ENCODE measurements at regions not wholly inside any gene's neighbourhood (a gene's known extent, or its start where the extent isn't known, plus 50 kb on each side); places are given as distances from the start of the nearest gene placed in this dataset.

DNA sequence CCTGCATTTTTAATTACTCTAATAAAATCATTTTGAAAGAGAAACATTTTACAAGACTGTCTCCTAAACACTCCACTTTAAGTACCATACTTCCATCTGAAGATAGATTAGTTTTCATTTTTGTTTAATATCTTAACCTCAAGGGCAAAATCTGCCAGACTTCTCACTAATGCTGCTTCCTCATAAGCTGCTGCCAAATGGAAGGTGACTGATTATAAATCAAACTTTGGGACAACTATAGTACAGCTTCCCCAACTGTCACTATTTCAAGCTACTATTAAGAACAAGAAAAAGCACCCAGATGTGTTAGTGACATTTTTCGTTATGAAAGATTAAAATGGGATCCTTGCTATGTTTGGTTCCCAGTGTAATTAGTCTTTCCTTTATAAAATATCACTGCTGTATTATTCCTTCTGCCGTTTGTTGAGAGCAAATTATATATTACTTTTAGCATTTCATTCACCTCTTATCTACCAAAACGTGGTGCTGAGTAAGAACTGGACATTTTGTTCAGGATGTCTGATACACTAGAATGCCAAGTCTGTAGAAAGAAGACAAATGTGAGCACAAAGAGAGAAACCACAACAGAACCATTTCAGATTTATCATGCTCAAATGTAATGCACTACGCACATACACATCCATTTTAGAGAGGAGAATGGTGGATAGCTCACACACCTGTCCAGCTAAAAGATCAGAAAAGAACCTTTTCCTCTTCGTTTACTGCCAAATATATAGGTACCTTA, 312.2 kb upstream of the C11orf87 start:
- no peak for DNase-seq (ENCODE audit: extremely low read depth, low read depth)
- TF ChIP-seq, protein P1, sequence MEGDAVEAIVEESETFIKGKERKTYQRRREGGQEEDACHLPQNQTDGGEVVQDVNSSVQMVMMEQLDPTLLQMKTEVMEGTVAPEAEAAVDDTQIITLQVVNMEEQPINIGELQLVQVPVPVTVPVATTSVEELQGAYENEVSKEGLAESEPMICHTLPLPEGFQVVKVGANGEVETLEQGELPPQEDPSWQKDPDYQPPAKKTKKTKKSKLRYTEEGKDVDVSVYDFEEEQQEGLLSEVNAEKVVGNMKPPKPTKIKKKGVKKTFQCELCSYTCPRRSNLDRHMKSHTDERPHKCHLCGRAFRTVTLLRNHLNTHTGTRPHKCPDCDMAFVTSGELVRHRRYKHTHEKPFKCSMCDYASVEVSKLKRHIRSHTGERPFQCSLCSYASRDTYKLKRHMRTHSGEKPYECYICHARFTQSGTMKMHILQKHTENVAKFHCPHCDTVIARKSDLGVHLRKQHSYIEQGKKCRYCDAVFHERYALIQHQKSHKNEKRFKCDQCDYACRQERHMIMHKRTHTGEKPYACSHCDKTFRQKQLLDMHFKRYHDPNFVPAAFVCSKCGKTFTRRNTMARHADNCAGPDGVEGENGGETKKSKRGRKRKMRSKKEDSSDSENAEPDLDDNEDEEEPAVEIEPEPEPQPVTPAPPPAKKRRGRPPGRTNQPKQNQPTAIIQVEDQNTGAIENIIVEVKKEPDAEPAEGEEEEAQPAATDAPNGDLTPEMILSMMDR (IDR thresholded peaks at IDR 0.05; ENCODE audit: low read depth, low read length, missing control alignments), result no peak
- no peak overlapping the region for H3K4me3 ChIP-seq (replicated peaks; ENCODE audit: low read depth, low read length)

DNA sequence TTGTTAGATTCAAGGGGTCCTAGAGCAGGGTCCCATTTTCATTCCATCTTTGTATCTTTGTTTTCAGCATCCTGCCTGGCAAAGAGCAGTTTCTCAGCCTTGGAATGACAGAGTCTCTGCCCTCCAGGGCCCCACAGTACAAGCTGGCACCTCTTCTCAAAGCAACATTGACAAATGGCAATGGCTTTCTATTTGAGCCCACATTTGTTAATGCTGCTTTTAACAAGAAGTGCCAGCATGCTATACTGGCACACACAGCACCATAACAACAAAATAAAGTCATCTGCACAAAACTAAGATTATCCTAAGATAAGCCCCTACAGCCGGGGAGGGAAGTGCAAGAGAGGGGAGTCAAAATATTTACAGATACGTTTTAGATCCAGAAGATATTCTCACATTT, 309.7 kb upstream of the C11orf87 start:
- H3K4me3 ChIP-seq (replicated peaks; ENCODE audit: low read depth, low read length), result no peak overlapping the region
- TF ChIP-seq, protein P1 (IDR thresholded peaks at IDR 0.05; ENCODE audit: low read depth, low read length, missing control alignments), result no peak
- DNase-seq (ENCODE audit: extremely low read depth, low read depth), result no peak

DNA sequence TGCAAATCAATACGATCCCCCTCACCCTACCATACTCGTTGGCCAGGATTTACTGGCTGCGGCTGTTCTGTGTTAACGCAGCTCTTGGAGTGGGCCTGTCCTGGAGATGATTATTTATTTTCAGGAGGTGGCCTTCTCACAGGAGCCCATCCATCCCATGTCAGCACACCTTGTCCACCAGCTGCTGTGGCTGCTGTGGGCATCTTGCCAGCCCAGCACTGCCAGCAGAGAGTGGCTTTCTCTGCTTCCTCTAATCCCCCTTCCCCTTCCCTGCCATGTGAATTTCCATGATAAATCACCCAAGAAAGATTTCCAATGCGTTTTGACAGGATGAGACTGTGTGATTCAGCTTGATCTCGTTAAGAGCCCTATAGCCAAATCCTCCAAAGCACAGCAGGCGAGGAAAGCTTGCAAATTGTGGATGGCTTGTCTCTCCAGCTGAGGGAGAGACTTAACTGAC, 309.1 kb upstream of the C11orf87 start:
- no peak overlapping the region for H3K4me3 ChIP-seq (replicated peaks; ENCODE audit: low read depth, low read length)
- no peak for DNase-seq (ENCODE audit: extremely low read depth, low read depth)

DNA sequence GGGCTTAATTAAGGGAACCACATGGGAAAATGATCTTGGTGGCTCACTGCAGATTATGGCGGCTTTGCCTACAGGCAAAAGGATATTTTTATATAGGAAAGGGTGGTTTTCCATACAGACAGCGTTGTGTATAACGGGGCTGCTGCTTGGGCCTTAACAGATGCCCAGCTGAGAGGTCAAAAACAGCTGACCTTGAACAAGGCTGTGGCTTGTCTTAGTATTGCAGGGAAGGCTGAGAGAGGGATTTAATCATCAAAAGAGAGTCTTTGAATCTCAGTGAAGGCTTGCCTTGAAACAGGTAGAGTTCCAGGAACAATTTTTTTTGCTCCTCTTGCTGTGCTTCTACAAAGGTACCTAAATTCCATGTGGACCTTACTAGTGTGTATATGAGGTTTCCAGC, 301.6 kb upstream of the C11orf87 start:
- TF ChIP-seq, protein P1 (IDR thresholded peaks at IDR 0.05; ENCODE audit: low read depth, low read length, missing control alignments), result no peak
- no peak for DNase-seq (ENCODE audit: extremely low read depth, low read depth)
- no peak overlapping the region for H3K4me3 ChIP-seq (replicated peaks; ENCODE audit: low read depth, low read length)

More for the DNA sequence above, 309.1 kb upstream of the C11orf87 start:
- TF ChIP-seq, protein P1 (IDR thresholded peaks at IDR 0.05; ENCODE audit: low read depth, low read length, missing control alignments), result no peak

DNA sequence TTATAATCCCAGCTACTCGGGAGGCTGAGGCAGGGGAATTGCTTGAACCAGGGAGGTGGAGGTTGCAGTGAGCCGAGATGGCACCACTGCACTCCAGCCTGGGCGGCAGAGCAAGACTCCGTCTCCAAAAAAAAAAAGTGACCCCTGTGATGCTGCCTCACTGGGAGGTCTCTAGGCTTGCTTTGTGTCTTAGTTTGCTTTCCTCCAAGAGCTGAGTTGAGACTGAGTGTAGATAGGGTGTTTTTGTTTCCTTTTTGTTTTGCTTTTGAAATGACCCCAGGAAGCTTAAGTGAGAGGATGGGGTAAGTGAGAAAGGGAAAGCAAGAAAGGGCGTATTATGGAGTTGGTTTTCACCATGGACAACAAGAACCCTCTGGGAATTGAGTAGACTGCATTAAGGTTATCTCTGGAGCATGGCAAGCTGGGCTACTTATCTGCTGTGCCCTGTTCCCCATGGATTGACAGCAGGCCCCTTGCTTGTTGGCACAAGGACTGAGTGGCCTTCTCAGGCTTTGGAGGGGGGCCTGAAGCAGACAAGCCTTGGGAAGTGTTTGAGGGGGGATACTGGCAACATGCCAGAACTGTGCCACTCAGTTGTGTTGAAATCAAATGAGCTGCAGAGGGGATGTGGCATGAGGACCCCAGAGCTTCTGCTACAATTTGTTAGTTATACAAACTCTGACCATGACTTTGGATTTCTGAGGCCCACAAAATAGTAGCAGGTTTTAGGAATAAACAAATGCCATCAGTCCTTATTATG, 300.6 kb upstream of the C11orf87 start:
- TF ChIP-seq, protein P1 (IDR thresholded peaks at IDR 0.05; ENCODE audit: low read depth, low read length, missing control alignments), result no peak
- DNase-seq (ENCODE audit: extremely low read depth, low read depth), result no peak
- no peak overlapping the region for H3K4me3 ChIP-seq (replicated peaks; ENCODE audit: low read depth, low read length)

DNA sequence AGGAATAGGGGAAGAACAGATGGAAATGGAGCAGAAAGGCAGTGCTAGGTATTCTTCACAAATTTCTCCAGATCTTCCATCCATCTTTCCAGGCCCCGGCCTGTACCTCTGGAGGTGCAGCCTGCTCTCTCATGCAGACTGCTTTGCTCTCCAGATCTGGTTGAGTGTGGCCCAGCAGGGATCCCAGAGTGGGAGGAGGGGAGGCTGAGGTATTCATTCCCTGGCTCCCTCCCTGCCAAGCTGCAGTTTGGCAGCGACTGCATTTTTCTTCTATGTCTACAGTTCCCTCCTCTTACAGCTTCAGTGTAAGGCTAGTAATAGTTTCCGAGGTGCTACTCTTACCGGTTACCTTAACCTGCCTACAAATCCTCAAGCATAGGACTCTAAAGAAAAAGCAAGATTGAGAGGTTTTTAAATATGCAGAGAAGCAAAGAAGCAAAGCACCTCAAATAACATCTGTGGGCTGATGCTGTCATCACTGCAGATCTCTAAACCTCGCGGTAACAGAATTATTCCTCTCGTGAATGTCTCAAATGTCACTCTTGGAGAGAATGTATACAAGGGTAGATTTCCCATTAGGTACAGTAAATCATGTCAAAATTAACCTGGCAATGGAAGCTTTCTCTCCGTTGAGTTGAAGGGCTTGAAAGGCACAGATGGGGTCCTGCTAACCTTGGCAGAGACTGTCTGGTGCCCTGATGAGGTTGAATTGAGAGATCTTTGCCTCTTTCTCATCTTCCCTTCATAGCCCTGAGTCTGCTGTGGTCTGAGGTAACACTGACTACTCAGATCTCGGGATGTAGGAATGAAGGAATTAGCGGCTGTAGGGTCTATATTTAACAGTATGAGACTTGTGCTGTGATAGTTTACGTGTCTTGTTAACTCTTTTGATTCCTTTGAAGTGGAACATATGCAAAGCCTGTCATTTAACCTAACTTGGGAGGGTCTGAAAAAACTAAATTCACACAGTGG, 297.9 kb upstream of the C11orf87 start:
- no peak overlapping the region for H3K4me3 ChIP-seq (replicated peaks; ENCODE audit: low read depth, low read length)
- no peak for DNase-seq (ENCODE audit: extremely low read depth, low read depth)
- TF ChIP-seq, protein P1 (IDR thresholded peaks at IDR 0.05; ENCODE audit: low read depth, low read length, missing control alignments), result no peak
